ENCODE measurements at regions not wholly inside any gene's neighbourhood (a gene's known extent, or its start where the extent isn't known, plus 50 kb on each side); places are given as distances from the start of the nearest gene placed in this dataset.

DNA sequence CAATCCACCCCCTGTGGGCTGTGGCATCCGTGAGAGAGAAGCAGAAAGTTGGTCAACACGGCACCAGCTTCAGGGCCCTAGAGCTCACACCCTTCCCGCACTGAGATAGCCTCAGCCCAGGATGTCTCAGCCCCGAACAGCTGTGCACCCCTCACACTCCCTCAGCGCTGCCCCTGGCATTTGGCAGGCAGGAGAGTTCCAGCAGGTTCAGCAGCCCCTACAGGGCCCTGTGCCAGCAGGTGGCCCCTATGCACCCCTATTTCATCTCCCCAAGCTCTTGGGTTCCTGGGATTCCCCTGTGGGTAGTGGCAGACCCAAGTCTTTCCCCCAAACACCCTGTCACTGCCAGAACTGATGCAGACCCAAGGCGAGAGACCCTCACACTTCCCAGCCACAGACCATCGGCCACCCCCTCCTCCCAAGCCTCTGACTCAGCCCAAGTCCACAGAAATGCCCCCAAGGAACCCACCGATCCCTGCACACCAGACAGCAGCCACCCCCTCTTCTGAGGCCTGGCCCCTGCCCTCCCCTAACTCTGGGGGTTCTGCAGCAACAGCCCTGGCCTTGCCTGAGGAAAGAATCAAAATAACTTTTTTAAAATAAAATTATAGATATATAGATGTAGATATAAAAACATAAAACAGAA is 183.6 kb downstream of the IGLL1 start:
- no peak for TF ChIP-seq CBX5 (IDR thresholded peaks at IDR 0.05; ENCODE audit: low read depth, low read length)
- TF ChIP-seq, protein P1, sequence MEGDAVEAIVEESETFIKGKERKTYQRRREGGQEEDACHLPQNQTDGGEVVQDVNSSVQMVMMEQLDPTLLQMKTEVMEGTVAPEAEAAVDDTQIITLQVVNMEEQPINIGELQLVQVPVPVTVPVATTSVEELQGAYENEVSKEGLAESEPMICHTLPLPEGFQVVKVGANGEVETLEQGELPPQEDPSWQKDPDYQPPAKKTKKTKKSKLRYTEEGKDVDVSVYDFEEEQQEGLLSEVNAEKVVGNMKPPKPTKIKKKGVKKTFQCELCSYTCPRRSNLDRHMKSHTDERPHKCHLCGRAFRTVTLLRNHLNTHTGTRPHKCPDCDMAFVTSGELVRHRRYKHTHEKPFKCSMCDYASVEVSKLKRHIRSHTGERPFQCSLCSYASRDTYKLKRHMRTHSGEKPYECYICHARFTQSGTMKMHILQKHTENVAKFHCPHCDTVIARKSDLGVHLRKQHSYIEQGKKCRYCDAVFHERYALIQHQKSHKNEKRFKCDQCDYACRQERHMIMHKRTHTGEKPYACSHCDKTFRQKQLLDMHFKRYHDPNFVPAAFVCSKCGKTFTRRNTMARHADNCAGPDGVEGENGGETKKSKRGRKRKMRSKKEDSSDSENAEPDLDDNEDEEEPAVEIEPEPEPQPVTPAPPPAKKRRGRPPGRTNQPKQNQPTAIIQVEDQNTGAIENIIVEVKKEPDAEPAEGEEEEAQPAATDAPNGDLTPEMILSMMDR (IDR thresholded peaks at IDR 0.05; ENCODE audit: control extremely low read depth in 1 of 3, insufficient read depth in 1 of 3, low read depth in 1 of 3, low read length in 3 of 3) = no peak
- TF ChIP-seq SIX5 (IDR thresholded peaks at IDR 0.05; ENCODE audit: low read depth, low read length) = no peak
- no peak for TF ChIP-seq BRCA1 (IDR thresholded peaks at IDR 0.05; ENCODE audit: low read depth, low read length)
- TF ChIP-seq POLR2A (IDR thresholded peaks at IDR 0.05; ENCODE audit: control extremely low read depth in 1 of 2, low read depth in 2 of 2, low read length in 2 of 2) = no peak
- no peak for TF ChIP-seq JUND (IDR thresholded peaks at IDR 0.05; ENCODE audit: low read length)
- TF ChIP-seq SRF (IDR thresholded peaks at IDR 0.05; ENCODE audit: low read depth, low read length) = no peak

Data from H1 (cell line).